LNCaP clone FGC (cell line): ENCODE measurements at regions not wholly inside any gene's neighbourhood (a gene's known extent, or its start where the extent isn't known, plus 50 kb on each side); places are given as distances from the start of the nearest gene placed in this dataset.
"Not testable (repeated sequence)": the region's sequence is repeated elsewhere in the genome, so short reads cannot be mapped to it uniquely, and the experiment has no call there.

Experiments
- DNase-seq: peaks from one replicate; pipeline ENCODE4 v3.0.0-alpha.2; 2011; ENCODE audit warnings: low read depth
- H3K4me3 ChIP-seq: 2 replicates; pipeline ENCODE4 v1.5.1; 2011; ENCODE audit warnings: mild to moderate bottlenecking, low read depth, low read length, control low read depth
- TF ChIP-seq, protein P1 (sequence below): IDR thresholded peaks from 2 replicates; pipeline ENCODE4 v1.5.1; 2012; ENCODE audit warnings: mild to moderate bottlenecking; ENCODE audit not compliant: control insufficient read depth, insufficient read depth; ENCODE audit errors: extremely low read depth

DNA sequence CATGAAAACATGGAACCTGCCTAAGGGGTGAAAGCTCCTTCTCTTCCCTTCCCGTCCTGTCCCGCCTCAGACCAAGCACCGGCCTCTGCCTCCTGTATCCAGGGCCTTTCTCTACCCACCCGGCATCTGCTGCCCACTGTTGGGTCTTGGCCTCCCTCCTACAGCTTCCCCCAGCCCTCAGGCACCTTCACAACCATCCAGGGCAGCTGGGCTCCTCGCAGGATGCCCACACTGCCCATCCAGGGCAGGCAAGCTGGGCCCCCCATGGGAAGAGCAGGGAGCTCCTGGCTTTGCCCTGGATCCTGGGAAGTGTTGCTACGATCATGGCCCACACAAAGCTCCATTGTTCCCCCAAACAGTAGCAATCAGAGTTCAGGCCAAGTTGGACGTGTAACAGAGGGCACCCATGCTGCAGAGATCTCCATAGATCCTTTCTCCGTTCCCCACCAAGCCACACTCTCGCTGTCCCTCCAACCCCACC lies 206.6 kb downstream of the NDUFA10 start:
- TF ChIP-seq, protein P1, sequence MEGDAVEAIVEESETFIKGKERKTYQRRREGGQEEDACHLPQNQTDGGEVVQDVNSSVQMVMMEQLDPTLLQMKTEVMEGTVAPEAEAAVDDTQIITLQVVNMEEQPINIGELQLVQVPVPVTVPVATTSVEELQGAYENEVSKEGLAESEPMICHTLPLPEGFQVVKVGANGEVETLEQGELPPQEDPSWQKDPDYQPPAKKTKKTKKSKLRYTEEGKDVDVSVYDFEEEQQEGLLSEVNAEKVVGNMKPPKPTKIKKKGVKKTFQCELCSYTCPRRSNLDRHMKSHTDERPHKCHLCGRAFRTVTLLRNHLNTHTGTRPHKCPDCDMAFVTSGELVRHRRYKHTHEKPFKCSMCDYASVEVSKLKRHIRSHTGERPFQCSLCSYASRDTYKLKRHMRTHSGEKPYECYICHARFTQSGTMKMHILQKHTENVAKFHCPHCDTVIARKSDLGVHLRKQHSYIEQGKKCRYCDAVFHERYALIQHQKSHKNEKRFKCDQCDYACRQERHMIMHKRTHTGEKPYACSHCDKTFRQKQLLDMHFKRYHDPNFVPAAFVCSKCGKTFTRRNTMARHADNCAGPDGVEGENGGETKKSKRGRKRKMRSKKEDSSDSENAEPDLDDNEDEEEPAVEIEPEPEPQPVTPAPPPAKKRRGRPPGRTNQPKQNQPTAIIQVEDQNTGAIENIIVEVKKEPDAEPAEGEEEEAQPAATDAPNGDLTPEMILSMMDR, result no peak
- no peak overlapping the region for H3K4me3 ChIP-seq
- DNase-seq, result no peak

DNA sequence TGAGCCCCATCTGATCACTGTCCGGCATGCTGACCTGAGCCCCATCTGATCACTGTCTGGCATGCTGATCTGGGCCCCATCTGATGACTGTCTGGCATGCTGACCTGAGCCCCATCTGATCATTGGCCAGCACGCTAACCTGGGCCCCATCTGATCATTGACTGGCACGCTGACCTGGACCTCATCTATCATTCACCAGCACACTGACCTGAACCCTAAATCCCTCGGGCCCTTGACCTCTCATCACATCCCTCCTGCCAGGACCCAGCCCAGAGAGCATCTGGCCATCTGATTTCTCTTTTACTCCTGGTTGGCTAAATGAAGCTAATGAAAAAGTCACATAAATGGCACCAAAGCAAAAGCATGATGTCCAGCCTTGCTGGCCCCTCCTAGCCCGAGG lies 207.1 kb downstream of the NDUFA10 start:
- no peak overlapping the region for H3K4me3 ChIP-seq
- no peak for DNase-seq
- TF ChIP-seq, protein P1, result no peak

DNA sequence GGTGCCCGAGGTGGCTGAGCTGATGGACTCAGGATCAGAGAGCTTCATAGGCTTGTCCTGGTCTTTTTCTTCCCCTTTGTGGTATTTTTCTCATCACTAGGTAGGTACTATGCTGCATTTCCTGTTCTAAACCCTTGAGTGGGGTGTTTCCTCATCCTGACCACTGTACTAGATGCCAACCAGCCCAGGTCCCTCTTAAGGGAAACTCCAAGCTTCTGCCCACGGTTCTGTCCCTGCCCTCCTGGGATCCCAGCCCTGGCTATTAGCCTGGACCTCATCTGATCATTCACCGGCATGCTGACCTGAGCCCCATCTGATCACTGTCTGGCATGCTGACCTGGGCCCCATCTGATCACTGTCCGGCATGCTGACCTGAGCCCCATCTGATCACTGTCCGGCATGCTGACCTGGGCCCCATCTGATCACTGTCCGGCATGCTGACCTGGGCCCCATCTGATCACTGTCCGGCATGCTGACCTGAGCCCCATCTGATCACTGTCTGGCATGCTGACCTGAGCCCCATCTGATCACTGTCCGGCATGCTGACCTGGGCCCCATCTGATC lies 207.6 kb downstream of the NDUFA10 start:
- not testable (repeated sequence) for H3K4me3 ChIP-seq, DNase-seq

DNA sequence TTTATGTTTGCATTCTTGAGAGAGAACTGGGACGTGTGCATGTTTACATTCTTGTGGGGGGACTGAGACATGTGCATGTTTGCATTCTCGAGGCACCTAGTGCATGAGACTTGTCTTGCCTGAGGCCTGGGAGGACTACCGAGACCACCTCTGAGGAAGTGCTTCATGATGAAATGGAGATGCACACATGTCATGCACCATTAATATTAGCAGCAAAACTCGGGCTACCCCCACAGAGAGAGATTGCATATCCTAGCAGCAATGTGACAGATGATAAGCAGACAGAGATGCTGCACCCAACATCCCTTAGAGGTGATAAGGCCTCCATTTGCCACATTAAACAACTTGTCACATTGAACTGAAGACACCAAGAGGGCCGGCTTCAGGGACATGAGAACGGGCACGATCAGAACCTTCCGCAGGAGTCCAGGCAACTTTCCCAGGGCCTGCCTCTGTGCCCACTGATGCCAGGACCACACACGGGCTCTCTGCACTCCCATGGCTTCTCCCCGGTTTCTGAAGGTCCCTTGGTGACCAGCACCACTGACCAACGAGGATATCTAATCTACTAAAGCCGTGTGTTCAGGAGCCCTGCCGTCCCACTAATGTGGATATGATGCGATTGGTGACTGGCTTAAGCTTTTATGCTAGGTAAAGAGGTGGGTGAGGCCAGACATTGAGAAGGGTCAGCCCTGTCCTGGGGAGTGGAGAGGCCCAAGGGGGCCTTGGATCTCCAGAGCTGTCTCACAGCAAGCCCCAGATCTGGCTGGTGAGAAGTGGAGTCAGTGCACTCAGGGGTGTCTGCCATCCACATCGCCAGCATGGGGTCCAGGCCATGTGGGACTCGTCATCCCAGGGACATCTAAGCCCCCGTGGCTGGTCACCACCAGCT lies 208.3 kb downstream of the NDUFA10 start:
- DNase-seq, result no peak
- H3K4me3 ChIP-seq, result no peak overlapping the region
- TF ChIP-seq, protein P1, result no peak

DNA sequence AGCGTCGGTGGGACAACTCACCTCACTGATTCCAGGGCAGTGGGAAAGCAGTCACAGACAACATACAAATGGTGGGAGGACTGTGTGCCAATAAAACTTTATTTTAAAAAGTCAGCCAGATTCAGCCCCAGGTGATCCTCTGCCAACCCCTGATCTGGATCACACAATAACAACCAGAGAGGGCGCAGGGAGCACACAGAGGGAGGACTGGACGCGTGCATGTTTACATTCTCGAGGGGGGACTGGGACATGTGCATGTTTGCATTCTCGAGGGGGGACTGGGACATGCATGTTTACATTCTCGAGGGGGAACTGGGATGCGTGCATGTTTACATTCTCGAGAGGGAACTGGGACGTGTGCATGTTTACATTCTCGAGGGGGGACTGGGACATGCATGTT lies 209.5 kb downstream of the NDUFA10 start:
- peak; percentile 26 for DNase-seq
- TF ChIP-seq, protein P1, result peak; percentile 22; the same call in 1 of the 2 replicates
- H3K4me3 ChIP-seq, result no peak overlapping the region

DNA sequence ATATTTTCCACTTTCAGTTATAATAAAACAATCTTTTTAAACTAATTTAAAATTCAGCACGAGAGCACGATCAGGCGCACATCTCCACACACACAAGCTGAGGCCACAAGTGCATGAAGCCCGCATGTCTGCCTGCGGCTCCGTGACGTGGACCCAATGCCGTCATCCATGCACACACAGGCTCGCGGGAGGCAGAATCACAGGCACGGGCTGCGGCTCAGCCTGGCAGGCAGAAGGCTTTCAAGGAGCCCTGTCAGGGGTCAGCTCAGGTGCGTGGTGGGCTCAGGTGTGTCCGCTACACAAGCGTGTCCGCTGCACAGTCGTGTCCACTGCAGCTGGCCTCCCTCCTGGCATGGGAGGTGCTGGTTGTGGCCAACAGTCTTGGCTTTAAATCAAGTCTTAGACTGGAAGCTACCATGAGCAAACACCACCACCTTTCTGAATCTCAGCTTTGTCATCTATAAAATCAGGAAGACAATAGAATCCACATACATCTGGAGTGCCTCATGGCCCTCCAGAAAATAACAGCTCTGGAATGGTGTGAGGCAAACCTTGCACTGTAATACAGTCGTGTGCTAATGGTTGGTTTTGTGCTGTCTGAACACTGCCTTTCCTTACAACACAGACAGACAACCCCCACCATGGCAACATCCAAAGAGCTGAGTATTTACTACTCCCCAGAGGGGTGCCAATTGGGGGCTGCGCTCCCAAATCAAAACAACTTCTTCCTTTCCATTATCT lies 210.1 kb downstream of the NDUFA10 start:
- TF ChIP-seq, protein P1, result no peak
- no peak for DNase-seq
- H3K4me3 ChIP-seq, result no peak overlapping the region

DNA sequence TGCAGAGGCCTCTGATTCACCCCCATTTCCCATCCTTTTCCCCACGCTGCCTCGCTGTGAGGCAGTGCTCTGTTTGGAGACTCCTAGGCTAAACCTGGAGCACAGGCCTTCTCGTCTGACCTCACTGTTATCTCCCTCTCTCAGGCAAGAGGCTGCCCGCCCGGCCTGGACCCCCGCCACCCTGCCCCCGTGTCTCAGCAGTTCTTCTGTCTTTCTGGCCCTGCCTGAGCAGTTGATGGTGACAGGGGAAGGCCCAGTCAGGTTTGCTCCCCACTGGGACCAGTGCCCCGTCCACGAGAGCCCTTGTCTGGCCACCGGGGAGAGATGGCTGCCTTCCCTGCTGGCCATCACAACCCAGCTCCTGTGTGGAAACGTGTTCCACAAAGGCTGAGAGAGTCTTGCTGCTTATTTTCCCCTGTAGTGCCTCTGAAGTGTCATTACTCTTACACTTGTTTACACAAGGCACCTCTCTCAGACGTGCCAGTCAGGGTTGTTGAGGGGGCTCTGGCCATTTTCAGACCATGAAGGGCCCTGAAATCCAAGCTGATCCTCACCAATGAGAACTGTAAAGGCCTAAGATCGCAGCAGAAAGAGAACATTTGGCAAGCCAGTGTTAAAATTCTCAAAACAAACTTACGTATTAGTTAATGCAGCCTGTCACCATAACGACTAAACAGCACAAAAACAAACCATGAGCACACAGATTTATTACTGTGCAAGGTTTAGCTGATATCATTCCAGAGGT lies 210.9 kb downstream of the NDUFA10 start:
- DNase-seq, result no peak
- no peak overlapping the region for H3K4me3 ChIP-seq
- TF ChIP-seq, protein P1, result no peak
